GM21786 (cell line): ENCODE measurements at regions not wholly inside any gene's neighbourhood (a gene's known extent, or its start where the extent isn't known, plus 50 kb on each side); places are given as distances from the start of the nearest gene placed in this dataset.
"Not testable (repeated sequence)": the region's sequence is repeated elsewhere in the genome, so short reads cannot be mapped to it uniquely, and the experiment has no call there.

ENCODE experiments used
- ATAC-seq: cut with Tn5 transposase; IDR thresholded peaks from one replicate; pipeline ENCODE4 v1.9.1; 2021; ENCODE audit not compliant: unreplicated experiment

GRCh38 chr5:17398866-17399835, 98.9 kb upstream of the TAF11L2 start:
- ATAC-seq = no peak

DNA sequence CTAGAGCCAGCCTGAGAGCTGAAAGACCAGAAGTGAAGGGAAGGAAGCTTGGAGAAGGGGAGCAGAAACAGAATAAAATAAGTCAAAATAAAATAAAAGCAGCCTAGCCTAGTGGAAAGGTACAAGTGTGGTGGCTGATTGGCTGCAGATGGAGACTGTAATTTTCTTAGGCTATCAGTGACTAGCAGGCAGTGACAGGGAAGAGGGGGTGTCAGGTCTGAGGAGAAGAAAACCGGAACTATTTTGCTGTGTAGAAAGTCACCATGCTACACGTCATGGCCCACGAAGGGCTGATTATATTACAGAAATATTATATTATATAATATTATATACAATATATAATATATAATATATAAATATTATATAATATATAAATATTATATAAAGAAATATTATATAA, 98.1 kb upstream of the TAF11L2 start:
- no peak for ATAC-seq

- ATAC-seq = no peak
These were observed 97.1 kb upstream of the TAF11L2 start for GRCh38 chr5:17400724-17401469.

GRCh38 chr5:17401470-17402288, 96.4 kb upstream of the TAF11L2 start:
- no peak for ATAC-seq

DNA sequence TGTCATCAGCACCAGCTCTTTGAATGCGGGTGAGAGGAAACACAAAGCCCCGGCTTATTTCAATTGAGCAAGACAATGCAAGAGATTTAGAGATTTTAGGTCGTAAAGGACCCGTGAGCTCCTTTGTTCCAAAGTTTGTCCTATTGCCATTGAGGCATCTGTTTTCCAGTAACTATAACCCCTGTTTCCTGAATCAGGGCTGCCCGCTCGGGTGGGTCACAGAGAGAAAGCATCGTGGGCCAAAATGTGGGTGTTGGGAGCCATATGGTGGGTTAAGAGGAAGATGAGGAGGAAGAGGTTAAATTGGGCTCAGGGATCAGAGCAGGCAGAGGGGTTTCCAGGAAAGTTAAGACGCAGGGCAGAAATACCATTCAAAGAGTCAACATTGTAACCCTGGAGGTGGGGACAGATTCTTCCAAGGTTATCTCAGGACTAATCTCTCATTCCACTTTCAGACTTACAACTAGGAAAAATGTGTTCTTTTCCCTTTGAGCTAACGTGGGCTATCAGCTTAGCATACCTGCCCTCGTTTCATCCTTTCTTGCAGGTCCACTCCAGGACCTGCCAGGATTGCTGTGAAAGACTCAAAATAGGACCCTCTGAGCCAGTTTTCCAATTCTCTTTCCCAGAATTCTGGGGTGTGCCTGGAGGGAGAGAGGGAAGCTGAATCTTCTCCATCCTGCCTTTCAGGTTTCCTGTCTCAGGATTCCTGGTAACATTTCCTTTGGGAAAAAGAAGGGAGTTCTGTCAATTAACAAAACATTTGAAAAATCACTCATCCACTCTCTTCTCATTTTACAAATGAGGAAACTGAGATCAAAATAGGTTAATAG, 95.5 kb upstream of the TAF11L2 start:
- no peak for ATAC-seq

GRCh38 chr5:17403695-17404490, 94.1 kb upstream of the TAF11L2 start:
- ATAC-seq = no peak

DNA sequence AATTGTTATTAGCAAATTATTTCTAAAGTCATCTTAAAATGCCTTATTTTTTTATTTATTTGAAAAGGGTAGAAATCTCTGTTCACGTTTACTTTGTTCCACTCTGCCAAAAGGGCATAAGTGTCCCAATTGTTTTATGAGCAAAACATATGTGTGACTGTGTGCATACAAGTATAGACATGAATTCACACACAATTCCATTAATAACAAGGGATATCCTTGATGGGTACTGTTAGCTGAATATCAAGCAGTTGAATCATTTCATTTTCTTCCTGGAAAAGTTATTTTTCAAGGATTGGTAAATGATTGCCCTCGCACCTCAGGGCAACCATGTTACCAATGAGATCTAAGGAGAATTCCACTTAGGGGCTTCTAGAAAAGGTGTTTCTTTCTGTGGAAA, 92.1 kb upstream of the TAF11L2 start:
- no peak for ATAC-seq

DNA sequence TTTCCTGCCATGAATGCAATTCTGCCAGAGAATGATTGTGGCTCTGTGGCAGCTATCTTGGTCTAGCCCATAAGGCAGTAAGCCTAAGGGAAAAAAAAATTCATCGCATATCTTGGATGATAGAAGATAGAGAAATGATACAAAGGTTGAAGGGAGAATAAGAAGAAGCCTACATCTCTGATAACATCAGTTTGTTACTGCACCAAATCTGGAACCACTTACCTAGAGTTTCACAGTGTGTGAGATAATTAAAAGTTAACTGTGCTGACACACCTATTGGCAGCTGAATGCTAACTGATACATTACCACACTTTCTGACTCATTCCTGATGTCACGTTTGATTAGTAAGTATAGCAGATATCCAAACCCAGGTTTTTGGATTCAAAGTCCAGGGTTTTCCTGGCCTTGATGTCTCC, 91.6 kb upstream of the TAF11L2 start:
- ATAC-seq = no peak

DNA sequence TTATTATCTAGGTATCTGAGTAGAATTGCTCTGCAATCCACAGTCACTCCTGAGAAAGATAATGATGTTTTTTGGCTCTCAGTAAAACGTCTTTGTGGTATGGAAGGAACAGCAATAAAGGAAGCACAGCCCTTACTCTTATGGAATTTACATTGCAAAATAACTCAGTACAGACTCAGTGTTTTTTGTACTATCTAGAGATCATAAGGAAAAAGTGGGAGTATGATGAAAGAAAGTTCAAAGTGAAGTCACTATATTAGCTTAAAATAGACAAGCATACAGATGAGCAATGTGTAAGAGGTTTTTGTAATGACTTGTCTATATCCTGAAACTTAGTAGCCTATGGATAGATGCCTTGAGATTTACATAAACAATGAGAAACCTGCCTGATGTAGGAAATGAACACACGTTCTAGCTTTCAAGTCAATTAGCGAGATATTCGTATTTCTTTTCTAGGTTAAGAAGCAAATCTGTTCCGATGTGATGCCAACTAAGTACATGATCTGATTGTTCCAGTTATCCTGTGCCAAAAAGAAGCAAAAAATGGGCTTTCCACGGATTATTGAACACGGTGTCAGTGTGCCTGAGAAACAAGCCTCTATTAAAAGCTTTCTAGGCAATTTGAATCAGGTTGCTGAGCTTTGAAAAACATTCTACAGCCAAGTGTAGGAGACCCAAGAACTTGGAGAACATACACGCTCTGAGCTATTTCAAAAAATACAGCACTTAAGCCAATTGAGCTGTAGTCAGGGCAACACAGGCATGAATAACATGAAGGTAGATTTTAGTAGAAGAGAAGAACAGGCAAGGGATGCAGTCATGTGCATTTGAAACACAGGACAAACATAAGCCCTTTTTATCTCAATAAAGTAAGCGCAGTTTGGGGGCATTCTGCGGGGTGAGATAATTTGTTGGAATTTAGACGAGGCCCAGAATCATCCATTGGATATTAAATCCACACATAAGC, 86.3 kb upstream of the TAF11L2 start:
- no peak for ATAC-seq

DNA sequence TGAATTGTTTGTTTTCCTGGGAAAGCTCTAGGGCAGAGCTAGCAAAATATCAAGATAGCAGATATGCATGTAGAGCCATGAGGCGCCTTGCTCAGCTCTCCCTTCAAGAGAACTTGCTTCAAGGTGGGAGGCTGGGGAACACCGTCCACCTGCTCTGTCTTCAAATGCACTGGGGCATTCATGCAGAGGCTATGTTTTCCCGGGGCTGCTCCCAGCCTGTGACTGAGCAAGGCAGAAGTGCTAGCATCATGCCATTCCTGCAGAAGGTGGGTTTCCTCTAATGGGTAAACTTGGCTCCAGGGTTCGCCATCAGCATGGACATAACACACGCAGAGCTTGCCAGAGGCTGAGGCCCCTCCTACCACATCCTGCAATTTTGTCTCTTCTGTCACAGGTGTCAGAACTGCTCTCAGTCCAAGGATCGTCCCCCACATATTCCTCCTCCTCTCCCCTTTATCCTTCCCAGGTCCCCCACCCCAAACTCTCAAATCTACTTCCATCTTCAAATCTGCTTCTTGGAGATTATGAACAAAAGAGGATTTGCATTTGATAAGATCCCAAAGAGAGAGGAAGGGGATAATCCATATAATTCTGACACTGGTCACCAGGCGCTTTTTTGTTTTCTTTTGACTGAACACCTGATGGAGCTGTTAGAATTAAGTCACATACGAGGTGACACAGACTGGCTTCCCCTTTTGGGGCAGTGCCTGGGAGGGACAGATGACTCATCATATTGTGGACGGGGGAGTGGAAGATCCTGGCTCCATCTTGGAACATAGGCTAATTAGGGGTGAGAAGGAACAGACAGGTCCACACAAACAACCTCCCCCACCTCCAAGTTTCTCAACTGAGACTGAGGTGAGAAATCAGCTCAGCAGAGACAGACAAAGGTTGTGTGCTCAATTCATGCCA, 85.0 kb upstream of the TAF11L2 start:
- ATAC-seq = no peak

DNA sequence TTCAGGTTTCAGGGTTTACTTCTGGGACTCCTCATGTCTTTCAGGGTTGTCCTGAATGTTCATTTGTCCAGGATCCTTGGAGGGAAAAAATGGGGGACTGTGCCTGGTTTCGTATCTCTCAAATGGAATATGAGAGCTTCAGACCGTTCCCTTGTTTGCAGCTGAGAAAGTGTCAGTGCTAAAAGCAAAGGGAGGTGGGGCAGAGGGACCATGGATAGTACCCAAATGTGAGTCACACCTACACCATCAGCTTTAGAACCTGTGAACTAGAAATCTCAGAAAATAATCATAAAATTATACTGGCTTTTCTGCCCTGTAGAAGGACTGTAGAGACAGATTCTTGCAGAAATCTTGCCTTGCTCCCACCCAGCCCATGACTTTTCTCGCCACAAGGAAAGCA, 84.3 kb upstream of the TAF11L2 start:
- ATAC-seq = no peak

DNA sequence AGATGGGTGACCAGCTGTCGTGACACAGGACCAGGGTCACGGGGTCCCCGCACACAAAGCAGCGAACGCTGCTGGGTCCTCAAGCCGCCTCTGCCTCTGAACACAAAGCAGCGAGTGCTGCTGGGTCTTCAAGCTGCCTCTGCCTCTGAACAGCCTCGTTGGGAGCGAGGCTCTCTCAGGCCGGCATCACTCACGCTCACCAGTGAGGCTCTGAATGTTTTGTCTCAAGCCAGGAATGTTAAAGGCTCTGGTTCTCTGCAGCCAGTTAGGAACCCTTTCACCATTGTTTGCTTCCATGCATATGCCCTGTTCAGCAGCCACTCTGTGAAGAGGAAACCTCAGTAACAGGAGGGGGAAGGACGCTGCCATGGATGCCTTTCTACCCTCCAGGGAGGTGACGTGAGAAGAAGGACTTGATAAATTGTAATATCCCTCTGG, 82.7 kb upstream of the TAF11L2 start:
- ATAC-seq = no peak

DNA sequence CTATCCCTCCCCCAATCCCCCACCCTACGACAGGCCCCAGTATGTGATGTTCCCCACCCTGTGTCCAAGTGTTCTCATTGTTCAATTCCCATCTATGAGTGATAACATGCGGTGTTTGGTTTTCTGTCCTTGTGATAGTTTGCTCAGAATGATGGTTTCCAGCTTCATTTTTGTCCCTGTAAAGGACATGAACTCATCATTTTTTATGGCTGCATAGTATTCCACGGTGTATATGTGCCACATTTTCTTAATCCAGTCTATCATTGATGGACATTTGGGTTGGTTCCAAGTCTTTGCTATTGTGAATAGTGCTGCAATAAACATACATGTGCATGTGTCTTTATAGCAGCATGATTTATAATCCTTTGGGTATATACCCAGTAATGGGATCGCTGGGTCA, 81.7 kb upstream of the TAF11L2 start:
- ATAC-seq = not testable (repeated sequence)

DNA sequence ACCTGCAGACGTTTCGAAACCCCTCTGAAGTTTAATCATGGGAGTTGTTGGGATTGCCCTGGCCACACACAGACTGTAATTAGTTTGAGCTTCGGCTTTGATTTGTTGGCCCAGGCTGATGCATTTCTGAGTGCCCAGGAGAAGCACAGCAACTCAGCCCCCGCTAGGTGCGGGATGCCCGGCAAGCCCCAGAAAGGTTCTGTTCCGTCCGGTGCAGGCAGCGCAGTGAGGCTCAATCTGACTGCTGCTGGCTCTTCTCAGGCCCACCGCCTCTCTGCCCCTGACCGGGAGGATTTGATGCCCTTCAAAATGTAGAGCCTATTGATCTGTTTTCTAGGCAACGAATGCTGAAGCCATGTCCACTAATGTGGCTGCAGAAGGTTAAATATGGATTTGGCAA, 73.4 kb upstream of the TAF11L2 start:
- no peak for ATAC-seq

DNA sequence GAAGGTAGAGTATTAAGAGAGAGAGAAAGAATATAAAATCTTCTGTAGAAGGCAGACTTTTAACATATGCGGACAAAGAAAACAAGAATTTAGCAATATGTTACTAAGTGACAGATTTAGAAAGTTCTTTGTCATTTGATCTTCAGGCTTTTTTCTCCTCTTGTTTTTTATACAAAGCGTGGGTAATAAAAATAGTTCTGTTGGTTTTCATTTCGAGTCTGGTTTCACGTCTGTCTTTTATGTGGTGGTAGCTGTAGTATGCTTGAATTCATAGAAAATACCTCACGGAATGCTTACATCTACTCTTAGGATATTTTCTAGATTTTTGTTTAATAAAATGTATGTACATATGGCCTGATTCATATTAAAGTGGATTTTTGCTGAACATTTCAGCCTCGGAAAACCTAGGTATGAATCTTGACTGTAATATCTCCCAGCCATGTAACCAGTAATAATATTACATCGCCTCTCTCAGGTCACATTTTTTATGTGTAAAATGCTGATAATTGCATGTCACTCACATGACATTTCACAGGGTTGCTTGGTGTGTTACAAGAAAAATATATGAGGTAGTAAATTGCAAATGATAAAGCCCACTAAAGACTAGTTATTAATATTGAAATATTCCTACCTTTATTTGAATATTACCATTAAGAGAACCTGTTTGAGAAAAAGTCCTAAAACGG, 72.5 kb upstream of the TAF11L2 start:
- ATAC-seq = no peak

DNA sequence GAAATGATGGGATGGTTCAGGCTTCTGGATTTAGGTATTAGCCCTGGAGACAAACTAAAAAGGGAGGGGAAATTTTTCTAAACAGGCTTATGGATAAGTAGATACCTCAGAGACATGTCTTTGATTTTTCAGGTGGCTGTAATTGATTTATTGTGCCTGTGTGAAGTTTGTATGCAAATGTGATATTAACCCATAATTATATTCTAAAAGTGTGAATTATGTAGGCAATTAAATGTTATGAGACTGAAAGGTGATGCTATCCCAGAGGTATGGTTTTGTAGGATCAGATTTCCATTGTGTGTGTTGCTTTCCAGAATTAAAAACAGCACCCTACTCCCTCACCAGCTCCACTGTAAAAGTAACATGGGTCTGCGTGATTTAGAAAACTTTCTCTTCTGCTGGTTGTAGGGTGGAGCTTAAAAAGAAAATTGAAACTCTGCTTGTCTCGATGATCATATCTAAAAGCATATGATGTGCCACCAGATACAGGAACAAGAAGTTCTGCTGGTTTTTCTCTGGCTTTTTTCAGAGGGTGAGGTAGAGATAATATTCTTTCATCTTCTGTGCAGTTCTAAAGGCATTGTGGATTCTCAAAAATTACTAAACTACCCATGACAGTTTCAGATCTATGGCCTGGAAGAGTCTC, 71.8 kb upstream of the TAF11L2 start:
- ATAC-seq = peak; percentile 82
